ENCODE measurements at regions not wholly inside any gene's neighbourhood (a gene's known extent, or its start where the extent isn't known, plus 50 kb on each side); places are given as distances from the start of the nearest gene placed in this dataset.

DNA sequence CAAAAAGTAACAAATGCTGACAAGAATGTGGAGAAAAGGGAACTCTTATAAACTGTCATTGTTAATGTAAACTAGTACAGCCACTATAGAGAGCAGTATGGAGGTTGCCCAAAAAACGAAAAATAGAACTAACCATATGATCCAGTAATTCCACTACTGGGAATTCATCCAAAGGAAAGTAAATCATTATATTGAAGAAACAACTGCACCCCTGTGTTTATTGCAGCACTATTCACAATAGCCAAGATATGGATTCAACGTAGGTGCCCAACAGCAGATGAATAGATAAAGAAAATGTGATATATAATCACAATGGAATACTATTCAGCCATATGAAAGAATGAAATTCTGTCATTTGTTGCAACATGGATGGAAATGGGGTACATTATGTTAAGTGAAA lies 188.0 kb upstream of the E2F7 start:
- Histone ChIP-seq H3K79me2 (ENCODE audit: insufficient read depth, low read length) (no peaks in the 10 kb centered on the region), H3K4me2 (ENCODE audit: low read depth, low read length, poor library complexity, severe bottlenecking) (no peak overlapping the region), H2AFZ (ENCODE audit: low read length) (no peak overlapping the region), H3K27me3 (ENCODE audit: insufficient read depth, low read length, poor library complexity, severe bottlenecking) (no peaks in the 10 kb centered on the region), H3K36me3 (ENCODE audit: insufficient read depth, low read length) (no peaks in the 10 kb centered on the region), H3K9ac (ENCODE audit: low read depth, low read length, poor library complexity, severe bottlenecking) (no peak overlapping the region), H3K9me2 (replicated peaks; ENCODE audit: low read depth, low read length) (no peaks in the 10 kb centered on the region), H3K4me1 (ENCODE audit: insufficient read depth, low read length, poor library complexity, severe bottlenecking) (no peaks in the 10 kb centered on the region), H3F3A (ENCODE audit: low read depth) (no peaks in the 10 kb centered on the region), H3K9me3 (ENCODE audit: insufficient read depth, low read depth, low read length) (no peaks in the 10 kb centered on the region), H3K4me3 (ENCODE audit: low read length, poor library complexity, severe bottlenecking) (no peak overlapping the region), H4K20me1 (ENCODE audit: insufficient read depth, low read length, poor library complexity, severe bottlenecking) (no peaks in the 10 kb centered on the region)
- no peak for TF ChIP-seq EZH2phosphoT487 (IDR thresholded peaks at IDR 0.05; ENCODE audit: borderline replicate concordance)
- TF ChIP-seq, protein P1, sequence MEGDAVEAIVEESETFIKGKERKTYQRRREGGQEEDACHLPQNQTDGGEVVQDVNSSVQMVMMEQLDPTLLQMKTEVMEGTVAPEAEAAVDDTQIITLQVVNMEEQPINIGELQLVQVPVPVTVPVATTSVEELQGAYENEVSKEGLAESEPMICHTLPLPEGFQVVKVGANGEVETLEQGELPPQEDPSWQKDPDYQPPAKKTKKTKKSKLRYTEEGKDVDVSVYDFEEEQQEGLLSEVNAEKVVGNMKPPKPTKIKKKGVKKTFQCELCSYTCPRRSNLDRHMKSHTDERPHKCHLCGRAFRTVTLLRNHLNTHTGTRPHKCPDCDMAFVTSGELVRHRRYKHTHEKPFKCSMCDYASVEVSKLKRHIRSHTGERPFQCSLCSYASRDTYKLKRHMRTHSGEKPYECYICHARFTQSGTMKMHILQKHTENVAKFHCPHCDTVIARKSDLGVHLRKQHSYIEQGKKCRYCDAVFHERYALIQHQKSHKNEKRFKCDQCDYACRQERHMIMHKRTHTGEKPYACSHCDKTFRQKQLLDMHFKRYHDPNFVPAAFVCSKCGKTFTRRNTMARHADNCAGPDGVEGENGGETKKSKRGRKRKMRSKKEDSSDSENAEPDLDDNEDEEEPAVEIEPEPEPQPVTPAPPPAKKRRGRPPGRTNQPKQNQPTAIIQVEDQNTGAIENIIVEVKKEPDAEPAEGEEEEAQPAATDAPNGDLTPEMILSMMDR (conservative IDR thresholded peaks at IDR 0.05; ENCODE audit: low read length): no peak

DNA sequence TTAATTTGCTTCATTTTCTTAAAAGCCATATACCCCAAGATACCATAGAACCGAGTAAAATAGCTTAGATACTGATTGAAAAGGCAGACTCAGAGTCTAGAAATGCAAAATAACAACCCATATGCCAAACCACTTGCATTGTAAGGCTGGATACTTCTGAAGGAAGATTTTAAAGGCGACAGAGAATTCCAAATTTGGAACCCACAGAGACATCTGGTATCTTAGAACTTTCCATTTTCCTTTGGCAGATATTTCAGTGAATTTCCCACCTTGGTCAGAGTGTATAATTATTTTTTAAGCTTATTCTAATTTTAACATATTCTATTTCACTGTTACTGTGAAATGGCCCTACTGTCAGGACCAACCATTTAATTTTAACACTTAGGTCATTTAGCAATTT lies 186.4 kb upstream of the E2F7 start:
- no peaks in the 10 kb centered on the region for H3K4me1 ChIP-seq (ENCODE audit: insufficient read depth, low read length, poor library complexity, severe bottlenecking)
- H4K20me1 ChIP-seq (ENCODE audit: insufficient read depth, low read length, poor library complexity, severe bottlenecking): no peaks in the 10 kb centered on the region
- H3K4me3 ChIP-seq (ENCODE audit: low read length, poor library complexity, severe bottlenecking): no peak overlapping the region
- H3K9me2 ChIP-seq (replicated peaks; ENCODE audit: low read depth, low read length): no peaks in the 10 kb centered on the region
- no peak overlapping the region for H3K4me2 ChIP-seq (ENCODE audit: low read depth, low read length, poor library complexity, severe bottlenecking)
- no peaks in the 10 kb centered on the region for H3K79me2 ChIP-seq (ENCODE audit: insufficient read depth, low read length)
- H3F3A ChIP-seq (ENCODE audit: low read depth): no peaks in the 10 kb centered on the region
- no peak overlapping the region for H3K9ac ChIP-seq (ENCODE audit: low read depth, low read length, poor library complexity, severe bottlenecking)
- no peaks in the 10 kb centered on the region for H3K36me3 ChIP-seq (ENCODE audit: insufficient read depth, low read length)
- H3K27me3 ChIP-seq (ENCODE audit: insufficient read depth, low read length, poor library complexity, severe bottlenecking): no peaks in the 10 kb centered on the region
- TF ChIP-seq, protein P1 (conservative IDR thresholded peaks at IDR 0.05; ENCODE audit: low read length): no peak
- no peak for TF ChIP-seq EZH2phosphoT487 (IDR thresholded peaks at IDR 0.05; ENCODE audit: borderline replicate concordance)
- H3K9me3 ChIP-seq (ENCODE audit: insufficient read depth, low read depth, low read length): no peaks in the 10 kb centered on the region
- H2AFZ ChIP-seq (ENCODE audit: low read length): no peak overlapping the region

DNA sequence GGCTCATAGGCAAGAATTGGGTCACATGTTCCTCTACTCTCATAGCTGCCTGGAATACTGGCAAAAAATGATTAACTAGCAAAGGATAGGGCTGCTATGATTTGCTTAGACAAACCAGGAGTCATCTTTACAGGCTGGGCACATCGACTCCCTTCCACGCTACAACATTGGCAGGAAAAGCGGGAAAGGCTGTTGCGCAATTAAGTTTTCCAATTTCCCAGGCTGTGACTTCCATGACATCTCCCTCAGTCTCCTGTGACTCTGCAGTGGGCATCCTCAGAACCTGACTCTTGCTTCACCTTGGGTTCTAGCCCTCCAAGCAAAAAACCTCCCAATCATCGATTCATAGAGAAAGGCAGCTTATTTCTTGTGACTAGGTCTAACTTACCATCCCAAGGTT lies 184.5 kb upstream of the E2F7 start:
- no peaks in the 10 kb centered on the region for H3K79me2 ChIP-seq (ENCODE audit: insufficient read depth, low read length)
- no peaks in the 10 kb centered on the region for H3K9me2 ChIP-seq (replicated peaks; ENCODE audit: low read depth, low read length)
- no peak overlapping the region for H3K9ac ChIP-seq (ENCODE audit: low read depth, low read length, poor library complexity, severe bottlenecking)

More for the DNA sequence above, 184.5 kb upstream of the E2F7 start:
- Histone ChIP-seq H3K4me1 (ENCODE audit: insufficient read depth, low read length, poor library complexity, severe bottlenecking) (no peaks in the 10 kb centered on the region), H3K36me3 (ENCODE audit: insufficient read depth, low read length) (no peaks in the 10 kb centered on the region), H3K4me3 (ENCODE audit: low read length, poor library complexity, severe bottlenecking) (no peak overlapping the region), H4K20me1 (ENCODE audit: insufficient read depth, low read length, poor library complexity, severe bottlenecking) (no peaks in the 10 kb centered on the region), H2AFZ (ENCODE audit: low read length) (no peak overlapping the region), H3F3A (ENCODE audit: low read depth) (no peaks in the 10 kb centered on the region), H3K9me3 (ENCODE audit: insufficient read depth, low read depth, low read length) (no peaks in the 10 kb centered on the region), H3K27me3 (ENCODE audit: insufficient read depth, low read length, poor library complexity, severe bottlenecking) (no peaks in the 10 kb centered on the region), H3K4me2 (ENCODE audit: low read depth, low read length, poor library complexity, severe bottlenecking) (no peak overlapping the region)
- TF ChIP-seq EZH2phosphoT487 (IDR thresholded peaks at IDR 0.05; ENCODE audit: borderline replicate concordance): no peak
- TF ChIP-seq, protein P1 (conservative IDR thresholded peaks at IDR 0.05; ENCODE audit: low read length): no peak

All from Loucy (cell line).